ENCODE measurements at regions not wholly inside any gene's neighbourhood (a gene's known extent, or its start where the extent isn't known, plus 50 kb on each side); places are given as distances from the start of the nearest gene placed in this dataset.

- Histone ChIP-seq H3K4me2 (ENCODE audit: low read length) (no peak overlapping the region), H3K36me3 (ENCODE audit: insufficient read depth, low read length) (no peaks in the 10 kb centered on the region), H3K9me3 (ENCODE audit: low read length) (no peaks in the 10 kb centered on the region), H3K9me2 (ENCODE audit: insufficient read depth, low read length) (no peaks in the 10 kb centered on the region), H2AFZ (ENCODE audit: low read depth, low read length) (no peak overlapping the region), H4K20me1 (ENCODE audit: insufficient read depth) (no peaks in the 10 kb centered on the region), H3K4me3 (ENCODE audit: low read length) (no peak overlapping the region), H3K9ac (ENCODE audit: low read length) (no peak overlapping the region), H3K27ac (ENCODE audit: low read length) (no peak overlapping the region), H3K79me2 (replicated peaks; ENCODE audit: insufficient read depth, low read length) (no peaks in the 10 kb centered on the region), H3K27me3 (ENCODE audit: insufficient read depth, low read depth, low read length) (no peaks in the 10 kb centered on the region), H3F3A (ENCODE audit: insufficient read depth, low read length, poor library complexity, severe bottlenecking) (no peaks in the 10 kb centered on the region)
- TF ChIP-seq CTCF (IDR thresholded peaks at IDR 0.05; ENCODE audit: poor library complexity, severe bottlenecking) (no peak), SMC3 (conservative IDR thresholded peaks at IDR 0.05; ENCODE audit: poor library complexity) (no peak), REST (IDR thresholded peaks at IDR 0.05; ENCODE audit: borderline replicate concordance) (no peak), TAF1 (IDR thresholded peaks at IDR 0.05; ENCODE audit: low read depth) (no peak), POLR2AphosphoS5 (IDR thresholded peaks at IDR 0.05) (no peak), EP300 (conservative IDR thresholded peaks at IDR 0.05; ENCODE audit: poor library complexity, severe bottlenecking) (no peak), RAD21 (conservative IDR thresholded peaks at IDR 0.05) (no peak), MXI1 (conservative IDR thresholded peaks at IDR 0.05; ENCODE audit: poor library complexity, severe bottlenecking) (no peak), EZH2 (IDR thresholded peaks at IDR 0.05; ENCODE audit: borderline replicate concordance, insufficient read depth, low read length, poor library complexity, severe bottlenecking) (no peak)
Measured at GRCh38 chr12:24738441-24738840, 210.5 kb downstream of the BCAT1 start.

GRCh38 chr12:24731596-24731995 lies 217.3 kb downstream of the BCAT1 start:
- TF ChIP-seq SMC3 (conservative IDR thresholded peaks at IDR 0.05; ENCODE audit: poor library complexity): no peak
- TF ChIP-seq POLR2AphosphoS5 (IDR thresholded peaks at IDR 0.05): no peak
- TF ChIP-seq EP300 (conservative IDR thresholded peaks at IDR 0.05; ENCODE audit: poor library complexity, severe bottlenecking): no peak
- TF ChIP-seq REST (IDR thresholded peaks at IDR 0.05; ENCODE audit: borderline replicate concordance): no peak
- no peak for TF ChIP-seq RAD21 (conservative IDR thresholded peaks at IDR 0.05)
- no peak for TF ChIP-seq MXI1 (conservative IDR thresholded peaks at IDR 0.05; ENCODE audit: poor library complexity, severe bottlenecking)
- TF ChIP-seq CTCF (IDR thresholded peaks at IDR 0.05; ENCODE audit: poor library complexity, severe bottlenecking): no peak
- TF ChIP-seq TAF1 (IDR thresholded peaks at IDR 0.05; ENCODE audit: low read depth): no peak
- no peak for TF ChIP-seq EZH2 (IDR thresholded peaks at IDR 0.05; ENCODE audit: borderline replicate concordance, insufficient read depth, low read length, poor library complexity, severe bottlenecking)
- Histone ChIP-seq H3K36me3 (ENCODE audit: insufficient read depth, low read length) (no peaks in the 10 kb centered on the region), H3K9me2 (ENCODE audit: insufficient read depth, low read length) (no peaks in the 10 kb centered on the region), H3F3A (ENCODE audit: insufficient read depth, low read length, poor library complexity, severe bottlenecking) (no peaks in the 10 kb centered on the region), H2AFZ (ENCODE audit: low read depth, low read length) (no peak overlapping the region), H3K79me2 (replicated peaks; ENCODE audit: insufficient read depth, low read length) (no peaks in the 10 kb centered on the region), H4K20me1 (ENCODE audit: insufficient read depth) (no peaks in the 10 kb centered on the region), H3K27ac (ENCODE audit: low read length) (no peak overlapping the region), H3K4me2 (ENCODE audit: low read length) (no peak overlapping the region), H3K9me3 (ENCODE audit: low read length) (no peaks in the 10 kb centered on the region), H3K27me3 (ENCODE audit: insufficient read depth, low read depth, low read length) (no peaks in the 10 kb centered on the region), H3K4me3 (ENCODE audit: low read length) (no peak overlapping the region), H3K9ac (ENCODE audit: low read length) (no peak overlapping the region)
